Neuron (in vitro differentiated cells): ENCODE measurements at regions not wholly inside any gene's neighbourhood (a gene's known extent, or its start where the extent isn't known, plus 50 kb on each side); places are given as distances from the start of the nearest gene placed in this dataset.

Source experiments
- H2AFZ ChIP-seq: one replicate; pipeline ENCODE4 v1.6.1; 2013; ENCODE audit warnings: low read depth, mild to moderate bottlenecking, inconsistent platforms, low read length, moderate library complexity
- H3K27me3 ChIP-seq: one replicate; pipeline ENCODE4 v1.6.1; 2013; ENCODE audit warnings: low read length; ENCODE audit not compliant: insufficient read depth
- H3K36me3 ChIP-seq: one replicate; pipeline ENCODE4 v1.6.1; 2013; ENCODE audit warnings: low read length; ENCODE audit not compliant: insufficient read depth
- H3K4me1 ChIP-seq: one replicate; pipeline ENCODE4 v1.6.1; 2013; ENCODE audit warnings: low read length; ENCODE audit not compliant: insufficient read depth
- H3K4me3 ChIP-seq: 2 replicates; pipeline ENCODE4 v1.5.1; 2013; ENCODE audit warnings: mild to moderate bottlenecking, low read length, moderate library complexity
- H3K9me3 ChIP-seq: one replicate; pipeline ENCODE4 v1.6.1; 2013; ENCODE audit warnings: low read length

GRCh38 chr16:86651013-86651627 is 72.8 kb downstream of the FOXL1 start:
- no peak overlapping the region for H3K4me3 ChIP-seq
- H3K27me3 ChIP-seq, result peaks cover 3% of the 10 kb centered on the region
- no peaks in the 10 kb centered on the region for H3K36me3 ChIP-seq
- no peaks in the 10 kb centered on the region for H3K4me1 ChIP-seq
- no peaks in the 10 kb centered on the region for H3K9me3 ChIP-seq
- no peak overlapping the region for H2AFZ ChIP-seq

GRCh38 chr16:86651823-86652222 is 73.5 kb downstream of the FOXL1 start:
- H3K4me1 ChIP-seq, result no peaks in the 10 kb centered on the region
- H3K9me3 ChIP-seq, result no peaks in the 10 kb centered on the region
- H3K36me3 ChIP-seq, result no peaks in the 10 kb centered on the region
- no peak overlapping the region for H3K4me3 ChIP-seq
- peaks cover 3% of the 10 kb centered on the region for H3K27me3 ChIP-seq
- H2AFZ ChIP-seq, result no peak overlapping the region

GRCh38 chr16:86653285-86654006 is 75.1 kb downstream of the FOXL1 start:
- H3K9me3 ChIP-seq, result no peaks in the 10 kb centered on the region
- no peaks in the 10 kb centered on the region for H3K4me1 ChIP-seq
- no peaks in the 10 kb centered on the region for H3K36me3 ChIP-seq
- no peak overlapping the region for H2AFZ ChIP-seq
- H3K4me3 ChIP-seq, result no peak overlapping the region
- H3K27me3 ChIP-seq, result peaks cover 3% of the 10 kb centered on the region

GRCh38 chr16:86657972-86658371 is 79.6 kb downstream of the FOXL1 start:
- Histone ChIP-seq H2AFZ (no peak overlapping the region), H3K4me3 (no peak overlapping the region), H3K4me1 (peaks cover 8% of the 10 kb centered on the region), H3K9me3 (no peaks in the 10 kb centered on the region), H3K27me3 (no peaks in the 10 kb centered on the region), H3K36me3 (no peaks in the 10 kb centered on the region)

GRCh38 chr16:86660623-86661022 is 82.3 kb downstream of the FOXL1 start:
- Histone ChIP-seq H3K36me3 (no peaks in the 10 kb centered on the region), H3K4me1 (peaks cover 8% of the 10 kb centered on the region), H3K27me3 (no peaks in the 10 kb centered on the region), H3K4me3 (no peak overlapping the region), H2AFZ (no peak overlapping the region), H3K9me3 (no peaks in the 10 kb centered on the region)

- no peaks in the 10 kb centered on the region for H3K27me3 ChIP-seq
- H3K36me3 ChIP-seq, result no peaks in the 10 kb centered on the region
- H2AFZ ChIP-seq, result no peak overlapping the region
- H3K4me1 ChIP-seq, result peaks cover 8% of the 10 kb centered on the region
- no peak overlapping the region for H3K4me3 ChIP-seq
- H3K9me3 ChIP-seq, result no peaks in the 10 kb centered on the region
Measured at GRCh38 chr16:86661706-86662105, 83.4 kb downstream of the FOXL1 start.

- no peak overlapping the region for H3K4me3 ChIP-seq
- no peaks in the 10 kb centered on the region for H3K9me3 ChIP-seq
- H3K27me3 ChIP-seq, result no peaks in the 10 kb centered on the region
- H2AFZ ChIP-seq, result no peak overlapping the region
- peaks cover 8% of the 10 kb centered on the region for H3K4me1 ChIP-seq
- no peaks in the 10 kb centered on the region for H3K36me3 ChIP-seq
Measured at GRCh38 chr16:86662195-86662594, 83.8 kb downstream of the FOXL1 start.

GRCh38 chr16:86662740-86663139 is 84.4 kb downstream of the FOXL1 start:
- Histone ChIP-seq H3K4me1 (peaks cover 8% of the 10 kb centered on the region), H2AFZ (no peak overlapping the region), H3K27me3 (no peaks in the 10 kb centered on the region), H3K9me3 (no peaks in the 10 kb centered on the region), H3K36me3 (no peaks in the 10 kb centered on the region), H3K4me3 (no peak overlapping the region)

- H3K4me1 ChIP-seq, result peaks cover 8% of the 10 kb centered on the region
- no peak overlapping the region for H2AFZ ChIP-seq
- H3K36me3 ChIP-seq, result no peaks in the 10 kb centered on the region
- no peaks in the 10 kb centered on the region for H3K9me3 ChIP-seq
- H3K27me3 ChIP-seq, result peaks cover under 1% of the 10 kb centered on the region
- H3K4me3 ChIP-seq, result no peak overlapping the region
Measured at GRCh38 chr16:86663685-86664521, 85.6 kb downstream of the FOXL1 start.

- H3K4me3 ChIP-seq, result no peak overlapping the region
Measured at GRCh38 chr16:86664522-86665318, 86.4 kb downstream of the FOXL1 start.

GRCh38 chr16:86665319-86665675 is 86.9 kb downstream of the FOXL1 start:
- Histone ChIP-seq H2AFZ (no peak overlapping the region), H3K4me1 (peaks cover 8% of the 10 kb centered on the region), H3K27me3 (peaks cover 8% of the 10 kb centered on the region), H3K4me3 (no peak overlapping the region), H3K36me3 (no peaks in the 10 kb centered on the region), H3K9me3 (no peaks in the 10 kb centered on the region)

More at GRCh38 chr16:86664522-86665318, 86.4 kb downstream of the FOXL1 start:
- H3K9me3 ChIP-seq, result no peaks in the 10 kb centered on the region
- peaks cover 7% of the 10 kb centered on the region for H3K27me3 ChIP-seq
- H2AFZ ChIP-seq, result no peak overlapping the region
- peaks cover 8% of the 10 kb centered on the region for H3K4me1 ChIP-seq
- no peaks in the 10 kb centered on the region for H3K36me3 ChIP-seq

- Histone ChIP-seq H3K4me1 (peaks cover 8% of the 10 kb centered on the region), H3K4me3 (no peak overlapping the region), H3K27me3 (peaks cover 8% of the 10 kb centered on the region), H3K36me3 (no peaks in the 10 kb centered on the region), H3K9me3 (no peaks in the 10 kb centered on the region), H2AFZ (no peak overlapping the region)
Measured at GRCh38 chr16:86665929-86666328, 87.6 kb downstream of the FOXL1 start.
